H9 (cell line): ENCODE measurements at regions not wholly inside any gene's neighbourhood (a gene's known extent, or its start where the extent isn't known, plus 50 kb on each side); places are given as distances from the start of the nearest gene placed in this dataset.

Experiments used
- DNase-seq: peaks from one replicate; pipeline ENCODE4 v3.0.0-alpha.2; 2017
- H2AFZ ChIP-seq: one replicate; pipeline ENCODE4 v1.6.1; 2013; ENCODE audit warnings: mild to moderate bottlenecking, low read length, control low read depth, moderate library complexity
- H2AK5ac ChIP-seq: 2 replicates; pipeline ENCODE4 v1.6.1; 2013; ENCODE audit warnings: low read length, control low read depth, mixed read lengths; ENCODE audit not compliant: insufficient read length
- H2BK120ac ChIP-seq: one replicate; pipeline ENCODE4 v1.6.1; 2013; ENCODE audit warnings: low read depth, mild to moderate bottlenecking, low read length, control low read depth, inconsistent platforms; ENCODE audit not compliant: poor library complexity, severe bottlenecking
- H2BK12ac ChIP-seq: 2 replicates; pipeline ENCODE4 v1.6.1; 2013; ENCODE audit warnings: low read length, control low read depth, mixed read lengths, low read depth; ENCODE audit not compliant: insufficient read length
- H2BK15ac ChIP-seq: 2 replicates; pipeline ENCODE4 v1.6.1; 2013; ENCODE audit warnings: low read depth, low read length, control low read depth
- H2BK20ac ChIP-seq: one replicate; pipeline ENCODE4 v1.6.1; 2013; ENCODE audit warnings: low read depth, mild to moderate bottlenecking, low read length, control low read depth, inconsistent platforms; ENCODE audit not compliant: poor library complexity, severe bottlenecking
- H2BK5ac ChIP-seq: 2 replicates; pipeline ENCODE4 v1.6.1; 2013; ENCODE audit warnings: low read length, control low read depth, mixed read lengths; ENCODE audit not compliant: insufficient read length
- H3K14ac ChIP-seq: 2 replicates; pipeline ENCODE4 v1.6.1; 2013; ENCODE audit warnings: low read length, control low read depth; ENCODE audit not compliant: insufficient read depth
- H3K18ac ChIP-seq: 2 replicates; pipeline ENCODE4 v1.6.1; 2013; ENCODE audit warnings: low read depth, mild to moderate bottlenecking, mixed read lengths, low read length, control low read depth; ENCODE audit not compliant: insufficient read length
- H3K23ac ChIP-seq: 2 replicates; pipeline ENCODE4 v1.6.1; 2013; ENCODE audit warnings: low read length, control low read depth, mixed read lengths, low read depth; ENCODE audit not compliant: insufficient read length
- H3K23me2 ChIP-seq: 2 replicates; pipeline ENCODE4 v1.6.1; 2013; ENCODE audit warnings: low read depth, mild to moderate bottlenecking, mixed read lengths, low read length, control low read depth; ENCODE audit not compliant: insufficient read length, poor library complexity, severe bottlenecking
- H3K27ac ChIP-seq: 2 replicates; pipeline ENCODE4 v1.5.1; 2013; ENCODE audit warnings: low read length, control low read depth, mixed read lengths, low read depth; ENCODE audit not compliant: insufficient read length
- H3K27me3 ChIP-seq: 2 replicates; pipeline ENCODE4 v1.6.1; 2013; ENCODE audit warnings: low read length, control low read depth, inconsistent platforms; ENCODE audit not compliant: insufficient read depth
- H3K4ac ChIP-seq: 2 replicates; pipeline ENCODE4 v1.6.1; 2013; ENCODE audit warnings: low read depth, mild to moderate bottlenecking, control low read depth, inconsistent platforms, low read length, moderate library complexity
- H3K4me1 ChIP-seq: 2 replicates; pipeline ENCODE4 v1.6.1; 2013; ENCODE audit warnings: low read length, control low read depth, inconsistent platforms; ENCODE audit not compliant: insufficient read depth
- H3K4me2 ChIP-seq: 2 replicates; pipeline ENCODE4 v1.6.1; 2013; ENCODE audit warnings: low read length, control low read depth, mixed read lengths; ENCODE audit not compliant: insufficient read length, insufficient read depth
- H3K56ac ChIP-seq: 2 replicates; pipeline ENCODE4 v1.6.1; 2013; ENCODE audit warnings: low read depth, mild to moderate bottlenecking, mixed read lengths, low read length, control low read depth; ENCODE audit not compliant: insufficient read length
- H3K79me1 ChIP-seq: 2 replicates; pipeline ENCODE4 v1.6.1; 2013; ENCODE audit warnings: low read depth, mild to moderate bottlenecking, moderate library complexity, low read length, control low read depth, inconsistent platforms; ENCODE audit not compliant: insufficient read depth, poor library complexity, severe bottlenecking
- H3K79me2 ChIP-seq: 2 replicates; pipeline ENCODE4 v1.6.1; 2013; ENCODE audit warnings: low read length, control low read depth, inconsistent platforms; ENCODE audit not compliant: insufficient read depth
- H3K9ac ChIP-seq: 2 replicates; pipeline ENCODE4 v1.6.1; 2013; ENCODE audit warnings: low read length, control low read depth, mixed read lengths; ENCODE audit not compliant: insufficient read length; ENCODE audit errors: extremely low read depth
- H3K9me3 ChIP-seq: one replicate; pipeline ENCODE4 v1.6.1; 2013; ENCODE audit warnings: low read depth, low read length, inconsistent platforms; ENCODE audit not compliant: control insufficient read depth
- H3T11ph ChIP-seq: one replicate; pipeline ENCODE4 v1.6.1; 2013; ENCODE audit warnings: mild to moderate bottlenecking, low read length, control low read depth, inconsistent platforms
- H4K20me1 ChIP-seq: one replicate; pipeline ENCODE4 v1.6.1; 2013; ENCODE audit not compliant: control insufficient read depth, insufficient read length, insufficient read depth
- H4K5ac ChIP-seq: 2 replicates; pipeline ENCODE4 v1.6.1; 2013; ENCODE audit warnings: low read depth, mild to moderate bottlenecking, mixed read lengths, low read length, control low read depth; ENCODE audit not compliant: insufficient read length
- H4K8ac ChIP-seq: replicated peaks from 2 replicates; pipeline ENCODE4 v1.6.1; 2013; ENCODE audit warnings: low read length, control low read depth, mixed read lengths, low read depth; ENCODE audit not compliant: insufficient read length
- H4K91ac ChIP-seq: 2 replicates; pipeline ENCODE4 v1.6.1; 2013; ENCODE audit warnings: low read depth, mild to moderate bottlenecking, moderate library complexity, mixed read lengths, low read length, control low read depth; ENCODE audit not compliant: insufficient read length
- H3K27ac Mint-ChIP-seq, 3 experiments: 2 replicates in 2 of 3; 3 replicates in 1 of 3; pipeline ENCODE4 v1.8.0; 2020 to 2021; ENCODE audit warnings: mixed read lengths in 3 of 3, mild to moderate bottlenecking in 1 of 3, moderate library complexity in 1 of 3
- H3K27me3 Mint-ChIP-seq: 2 replicates; pipeline ENCODE4 v1.8.0; 2021; ENCODE audit warnings: low read depth, mild to moderate bottlenecking, moderate library complexity, mixed read lengths
- H3K36me3 Mint-ChIP-seq, 3 experiments: 2 replicates in 2 of 3; 3 replicates in 1 of 3; pipeline ENCODE4 v1.8.0; 2020 to 2021; ENCODE audit warnings: low read depth in 3 of 3, mixed read lengths in 3 of 3; ENCODE audit not compliant: insufficient read depth in 1 of 3
- H3K4me1 Mint-ChIP-seq, 2 experiments: 2 replicates each; pipeline ENCODE4 v1.8.0; 2020; ENCODE audit warnings: mixed read lengths in 2 of 2
- H3K4me3 Mint-ChIP-seq, 2 experiments: 2 replicates in 1 of 2; 3 replicates in 1 of 2; pipeline ENCODE4 v1.8.0; 2020 to 2021; ENCODE audit warnings: mild to moderate bottlenecking in 2 of 2, mixed read lengths in 2 of 2, moderate library complexity in 1 of 2
- H3K9me3 Mint-ChIP-seq, 2 experiments: 2 replicates in 1 of 2; 3 replicates in 1 of 2; pipeline ENCODE4 v1.8.0; 2020; ENCODE audit warnings: mild to moderate bottlenecking in 2 of 2, mixed read lengths in 2 of 2, moderate library complexity in 1 of 2
- WGBS: extraction: QIAGEN DNeasy Blood & Tissue Kit; methylation state at CpG from one replicate; pipeline ENCODE4 v1.1.7; 2013; ENCODE audit warnings: missing lambda C conversion rate, low lambda C conversion rate, mixed read lengths; ENCODE audit not compliant: insufficient read length; ENCODE audit errors: extremely low coverage; 5-methylcytosine and 5-hydroxymethylcytosine counted together
- TF ChIP-seq, protein P1 (sequence below): fragments of 200-600 bp; sonication (generic); conservative IDR thresholded peaks from 3 replicates; pipeline ENCODE4 v1.8.0; 2021; ENCODE audit warnings: antibody characterized with exemption, mild to moderate bottlenecking

DNA sequence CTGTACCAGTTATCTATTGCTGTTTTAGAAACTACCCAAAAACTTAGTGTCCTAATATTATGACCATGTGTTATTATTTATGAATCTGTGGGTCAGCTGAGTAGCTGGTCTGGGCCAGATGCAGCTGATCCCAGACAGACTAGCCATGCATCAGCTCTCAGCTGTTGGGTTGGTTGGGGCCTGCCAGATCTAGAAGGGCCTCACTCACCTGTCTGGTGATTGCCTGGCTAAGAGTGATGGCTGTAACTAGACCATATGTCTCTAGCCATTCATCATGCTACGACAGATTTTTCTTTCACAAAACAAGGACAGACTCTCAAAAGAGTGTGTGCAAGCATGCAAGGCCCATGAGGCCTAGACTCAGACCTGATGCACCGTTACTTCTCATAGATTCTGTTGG, 403.2 kb downstream of the SAMD5 start:
- Mint-ChIP-seq H3K9me3 (peaks cover 0 to 3% of the 10 kb centered on the region in 2 experiments; a peak in 1 of 5 replicates), H3K4me1 (peaks cover 6 to 17% of the 10 kb centered on the region in 2 experiments), H3K4me3 (no peak overlapping the region), H3K27me3 (no peaks in the 10 kb centered on the region), H3K27ac (no peak overlapping the region), H3K36me3 (no peaks in the 10 kb centered on the region)
- no peak for DNase-seq
- Histone ChIP-seq H3K18ac (no peak overlapping the region), H3K9ac (no peak overlapping the region), H2BK12ac (no peak overlapping the region), H4K5ac (no peak overlapping the region), H3K9me3 (no peaks in the 10 kb centered on the region), H3K27ac (no peak overlapping the region), H3K79me1 (no peaks in the 10 kb centered on the region), H4K20me1 (no peaks in the 10 kb centered on the region), H3K23me2 (no peaks in the 10 kb centered on the region), H4K91ac (no peak overlapping the region), H3K27me3 (no peaks in the 10 kb centered on the region), H2AK5ac (no peak overlapping the region), H3K56ac (no peak overlapping the region), H3K4me2 (no peak overlapping the region), H2BK15ac (no peak overlapping the region), H2BK5ac (no peak overlapping the region), H4K8ac (no peak overlapping the region), H2BK120ac (no peak overlapping the region), H3T11ph (no peak overlapping the region), H3K23ac (no peak overlapping the region), H3K4me1 (no peaks in the 10 kb centered on the region; the same call in 1 of the 2 replicates), H2AFZ (no peak overlapping the region), H3K14ac (no peak overlapping the region), H3K4ac (no peak overlapping the region), H3K79me2 (no peaks in the 10 kb centered on the region), H2BK20ac (no peak overlapping the region)
- TF ChIP-seq, protein P1, sequence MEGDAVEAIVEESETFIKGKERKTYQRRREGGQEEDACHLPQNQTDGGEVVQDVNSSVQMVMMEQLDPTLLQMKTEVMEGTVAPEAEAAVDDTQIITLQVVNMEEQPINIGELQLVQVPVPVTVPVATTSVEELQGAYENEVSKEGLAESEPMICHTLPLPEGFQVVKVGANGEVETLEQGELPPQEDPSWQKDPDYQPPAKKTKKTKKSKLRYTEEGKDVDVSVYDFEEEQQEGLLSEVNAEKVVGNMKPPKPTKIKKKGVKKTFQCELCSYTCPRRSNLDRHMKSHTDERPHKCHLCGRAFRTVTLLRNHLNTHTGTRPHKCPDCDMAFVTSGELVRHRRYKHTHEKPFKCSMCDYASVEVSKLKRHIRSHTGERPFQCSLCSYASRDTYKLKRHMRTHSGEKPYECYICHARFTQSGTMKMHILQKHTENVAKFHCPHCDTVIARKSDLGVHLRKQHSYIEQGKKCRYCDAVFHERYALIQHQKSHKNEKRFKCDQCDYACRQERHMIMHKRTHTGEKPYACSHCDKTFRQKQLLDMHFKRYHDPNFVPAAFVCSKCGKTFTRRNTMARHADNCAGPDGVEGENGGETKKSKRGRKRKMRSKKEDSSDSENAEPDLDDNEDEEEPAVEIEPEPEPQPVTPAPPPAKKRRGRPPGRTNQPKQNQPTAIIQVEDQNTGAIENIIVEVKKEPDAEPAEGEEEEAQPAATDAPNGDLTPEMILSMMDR, result no peak
- WGBS, result no CpG with 5 or more reads among the region's 2 CpGs
